Activated T-helper 9 cell treated with anti-CD3 and anti-CD28 coated beads, Interleukin-2, amount 50 U/mL, for 16 hours (primary cell): ENCODE measurements at regions not wholly inside any gene's neighbourhood (a gene's known extent, or its start where the extent isn't known, plus 50 kb on each side); places are given as distances from the start of the nearest gene placed in this dataset.
"Not testable (repeated sequence)": the region's sequence is repeated elsewhere in the genome, so short reads cannot be mapped to it uniquely, and the experiment has no call there.

ENCODE experiments used
- DNase-seq: peaks from one replicate; pipeline ENCODE4 v3.0.0-alpha.2; 2020; ENCODE audit warnings: low read depth

GRCh38 chr10:124324451-124324850, 94.3 kb downstream of the OAT start:
- DNase-seq = no peak

- DNase-seq = no peak
Observed at GRCh38 chr10:124323806-124324205, 94.9 kb downstream of the OAT start.

- DNase-seq = no peak
Observed at GRCh38 chr10:124323111-124323725, 95.5 kb downstream of the OAT start.

- no peak for DNase-seq
Observed at GRCh38 chr10:124322191-124322980, 96.3 kb downstream of the OAT start.

- DNase-seq = no peak
Observed at GRCh38 chr10:124321433-124322089, 97.2 kb downstream of the OAT start.

GRCh38 chr10:124320778-124321432, 97.8 kb downstream of the OAT start:
- no peak for DNase-seq

GRCh38 chr10:124319926-124320391, 98.8 kb downstream of the OAT start:
- DNase-seq = no peak

- not testable (repeated sequence) for DNase-seq
Observed at GRCh38 chr10:124319520-124319919, 99.2 kb downstream of the OAT start.

- DNase-seq = no peak
Observed at GRCh38 chr10:124318811-124319210, 99.9 kb downstream of the OAT start.

- no peak for DNase-seq
Observed at GRCh38 chr10:124318076-124318475, 100.6 kb downstream of the OAT start.

- DNase-seq = no peak
Observed at GRCh38 chr10:124316326-124316725, 102.4 kb downstream of the OAT start.

GRCh38 chr10:124315591-124316270, 103.0 kb downstream of the OAT start:
- no peak for DNase-seq

- no peak for DNase-seq
Observed at GRCh38 chr10:124313374-124313773, 105.3 kb downstream of the OAT start.

- DNase-seq = no peak
Observed at GRCh38 chr10:124308811-124309210, 109.9 kb downstream of the OAT start.

- DNase-seq = no peak
Observed at GRCh38 chr10:124308056-124308645, 110.6 kb downstream of the OAT start.

- no peak for DNase-seq
Observed at GRCh38 chr10:124307591-124307990, 111.1 kb downstream of the OAT start.

GRCh38 chr10:124306922-124307371, 111.8 kb downstream of the OAT start:
- DNase-seq = no peak

- DNase-seq = no peak
Observed at GRCh38 chr10:124306520-124306919, 112.2 kb downstream of the OAT start.

GRCh38 chr10:124305984-124306383, 112.7 kb downstream of the OAT start:
- no peak for DNase-seq

GRCh38 chr10:124305131-124305530, 113.6 kb downstream of the OAT start:
- no peak for DNase-seq

GRCh38 chr10:124303662-124304418, 114.9 kb downstream of the OAT start:
- no peak for DNase-seq
